ENCODE measurements at regions not wholly inside any gene's neighbourhood (a gene's known extent, or its start where the extent isn't known, plus 50 kb on each side); places are given as distances from the start of the nearest gene placed in this dataset.

- TF ChIP-seq, protein P1, sequence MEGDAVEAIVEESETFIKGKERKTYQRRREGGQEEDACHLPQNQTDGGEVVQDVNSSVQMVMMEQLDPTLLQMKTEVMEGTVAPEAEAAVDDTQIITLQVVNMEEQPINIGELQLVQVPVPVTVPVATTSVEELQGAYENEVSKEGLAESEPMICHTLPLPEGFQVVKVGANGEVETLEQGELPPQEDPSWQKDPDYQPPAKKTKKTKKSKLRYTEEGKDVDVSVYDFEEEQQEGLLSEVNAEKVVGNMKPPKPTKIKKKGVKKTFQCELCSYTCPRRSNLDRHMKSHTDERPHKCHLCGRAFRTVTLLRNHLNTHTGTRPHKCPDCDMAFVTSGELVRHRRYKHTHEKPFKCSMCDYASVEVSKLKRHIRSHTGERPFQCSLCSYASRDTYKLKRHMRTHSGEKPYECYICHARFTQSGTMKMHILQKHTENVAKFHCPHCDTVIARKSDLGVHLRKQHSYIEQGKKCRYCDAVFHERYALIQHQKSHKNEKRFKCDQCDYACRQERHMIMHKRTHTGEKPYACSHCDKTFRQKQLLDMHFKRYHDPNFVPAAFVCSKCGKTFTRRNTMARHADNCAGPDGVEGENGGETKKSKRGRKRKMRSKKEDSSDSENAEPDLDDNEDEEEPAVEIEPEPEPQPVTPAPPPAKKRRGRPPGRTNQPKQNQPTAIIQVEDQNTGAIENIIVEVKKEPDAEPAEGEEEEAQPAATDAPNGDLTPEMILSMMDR (IDR thresholded peaks at IDR 0.05), result no peak
- H3K27me3 ChIP-seq, result no peaks in the 10 kb centered on the region
- H3K36me3 ChIP-seq, result no peaks in the 10 kb centered on the region
- ATAC-seq (no peak), DNase-seq (no peak)
- intact Hi-C loops (cut with DNase I), result no loop called here
- H3K4me3 ChIP-seq, result no peak overlapping the region
- H3K27ac ChIP-seq, result no peak overlapping the region
- H3K4me1 ChIP-seq, result no peaks in the 10 kb centered on the region
- H3K9me3 ChIP-seq, result no peaks in the 10 kb centered on the region
Measured at GRCh38 chr20:41726727-41727126, 108.5 kb upstream of the CHD6 start.

DNA sequence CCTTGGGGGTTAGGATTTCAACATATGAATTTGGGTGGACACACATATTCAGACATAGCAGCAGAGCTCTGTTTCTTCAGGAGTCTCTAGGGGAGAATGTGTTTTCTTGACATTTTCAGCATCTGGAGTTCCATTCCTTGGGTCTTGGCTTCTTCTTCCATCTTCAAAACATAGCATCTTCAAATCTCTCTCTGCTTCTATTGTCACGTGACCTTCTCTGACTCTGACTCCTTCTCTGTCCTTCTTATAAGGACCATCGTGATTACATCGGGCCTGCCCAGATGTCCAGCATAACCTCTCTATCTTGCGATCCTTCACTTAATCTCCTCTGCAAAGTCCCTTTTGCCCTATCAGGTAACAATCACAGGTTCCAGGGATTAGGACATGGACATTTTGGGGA lies 101.0 kb upstream of the CHD6 start:
- H3K4me1 ChIP-seq, result no peaks in the 10 kb centered on the region
- no peak for DNase-seq
- no peak for ATAC-seq
- no peak overlapping the region for H3K27ac ChIP-seq
- H3K36me3 ChIP-seq, result no peaks in the 10 kb centered on the region
- H3K4me3 ChIP-seq, result no peak overlapping the region
- TF ChIP-seq, protein P1 (IDR thresholded peaks at IDR 0.05), result no peak
- no peaks in the 10 kb centered on the region for H3K27me3 ChIP-seq
- intact Hi-C loops (cut with DNase I), result no loop called here
- H3K9me3 ChIP-seq, result no peaks in the 10 kb centered on the region

DNA sequence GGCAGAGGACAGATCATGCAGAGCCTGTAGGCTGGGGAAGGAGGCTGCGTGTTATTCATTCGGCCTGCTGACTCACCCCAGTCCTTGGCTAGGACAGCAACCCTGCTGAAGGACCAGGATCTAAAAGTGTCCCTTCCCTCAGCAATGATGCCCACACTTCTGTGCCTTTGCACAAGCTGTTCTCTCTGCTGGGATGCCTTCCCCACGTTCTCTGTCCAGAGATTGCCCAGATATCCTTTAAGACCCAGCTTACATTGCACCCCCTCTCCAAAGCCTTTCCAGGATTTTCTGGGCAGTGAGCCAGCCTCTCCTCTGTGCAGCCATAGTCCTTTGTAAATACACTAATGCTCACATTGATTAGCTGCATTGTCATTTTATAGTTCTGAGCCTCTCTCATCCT lies 99.3 kb upstream of the CHD6 start:
- no peaks in the 10 kb centered on the region for H3K27me3 ChIP-seq
- DNase-seq (no peak), ATAC-seq (no peak)
- no peaks in the 10 kb centered on the region for H3K36me3 ChIP-seq
- no peaks in the 10 kb centered on the region for H3K4me1 ChIP-seq
- H3K4me3 ChIP-seq, result no peak overlapping the region
- no peak overlapping the region for H3K27ac ChIP-seq
- intact Hi-C loops (cut with DNase I), result no loop called here
- no peaks in the 10 kb centered on the region for H3K9me3 ChIP-seq
- TF ChIP-seq, protein P1 (IDR thresholded peaks at IDR 0.05), result no peak

GRCh38 chr20:41716911-41717310 lies 98.7 kb upstream of the CHD6 start:
- TF ChIP-seq, protein P1 (IDR thresholded peaks at IDR 0.05), result no peak
- intact Hi-C loops (cut with DNase I), result no loop called here
- Histone ChIP-seq H3K36me3 (no peaks in the 10 kb centered on the region), H3K4me3 (no peak overlapping the region), H3K4me1 (no peaks in the 10 kb centered on the region), H3K27ac (no peak overlapping the region), H3K27me3 (no peaks in the 10 kb centered on the region), H3K9me3 (no peaks in the 10 kb centered on the region)
- ATAC-seq (no peak), DNase-seq (no peak)

- ATAC-seq (no peak), DNase-seq (no peak)
- no peak overlapping the region for H3K27ac ChIP-seq
- no peak overlapping the region for H3K4me3 ChIP-seq
- H3K36me3 ChIP-seq, result no peaks in the 10 kb centered on the region
- H3K27me3 ChIP-seq, result no peaks in the 10 kb centered on the region
- TF ChIP-seq, protein P1 (IDR thresholded peaks at IDR 0.05), result no peak
- no peaks in the 10 kb centered on the region for H3K9me3 ChIP-seq
- no peaks in the 10 kb centered on the region for H3K4me1 ChIP-seq
- intact Hi-C loops (cut with DNase I), result no loop called here
Measured at GRCh38 chr20:41716436-41716835, 98.3 kb upstream of the CHD6 start.

DNA sequence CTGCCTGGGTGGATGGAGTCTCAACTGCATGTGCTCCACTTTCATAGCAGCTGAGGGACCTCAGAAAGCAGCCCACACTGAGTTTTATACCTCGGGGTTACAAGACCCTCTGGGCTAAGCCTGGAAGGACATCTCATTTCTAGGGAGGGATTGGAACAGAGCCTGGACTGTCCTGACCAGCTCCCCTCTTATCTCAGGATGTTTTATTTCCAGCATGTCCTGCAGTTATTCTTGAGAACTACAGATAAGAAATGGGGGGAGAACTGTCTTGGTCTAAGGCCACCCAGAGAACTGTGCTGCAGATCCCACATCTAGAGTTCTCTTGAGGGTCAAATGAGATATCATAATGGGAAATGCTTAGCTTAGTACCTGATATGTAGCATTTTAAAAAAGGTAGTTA lies 97.3 kb upstream of the CHD6 start:
- ATAC-seq, result no peak
- TF ChIP-seq, protein P1 (IDR thresholded peaks at IDR 0.05), result no peak
- no peak overlapping the region for H3K4me3 ChIP-seq
- H3K4me1 ChIP-seq, result no peaks in the 10 kb centered on the region
- DNase-seq, result no peak
- H3K27me3 ChIP-seq, result no peaks in the 10 kb centered on the region
- intact Hi-C loops (cut with DNase I), result no loop called here
- H3K27ac ChIP-seq, result no peak overlapping the region
- H3K36me3 ChIP-seq, result no peaks in the 10 kb centered on the region
- H3K9me3 ChIP-seq, result no peaks in the 10 kb centered on the region

All from upper lobe of right lung (tissue), 1 donor.